RWPE2 (cell line): ENCODE measurements at regions not wholly inside any gene's neighbourhood (a gene's known extent, or its start where the extent isn't known, plus 50 kb on each side); places are given as distances from the start of the nearest gene placed in this dataset.
"Not testable (repeated sequence)": the region's sequence is repeated elsewhere in the genome, so short reads cannot be mapped to it uniquely, and the experiment has no call there.

Experiments
- ATAC-seq: fragments of 200-7000 bp; cut with Tn5 transposase; 3 replicates; pipeline ENCODE4 v1.9.1; 2021; ENCODE audit warnings: low read depth
- DNase-seq: peaks from one replicate; pipeline ENCODE4 v3.0.0-alpha.2; 2020; ENCODE audit warnings: low spot score
- H3K27ac ChIP-seq: fragments of 450-650 bp; 2 replicates; pipeline ENCODE4 v1.5.1; 2017; ENCODE audit warnings: mild to moderate bottlenecking; ENCODE audit not compliant: poor library complexity, severe bottlenecking
- H3K27me3 ChIP-seq: fragments of 250-450 bp; sonication (Bioruptor Pico); 2 replicates; pipeline ENCODE4 v1.5.1; 2021; ENCODE audit warnings: mild to moderate bottlenecking, moderate library complexity; ENCODE audit not compliant: insufficient read depth, poor library complexity, severe bottlenecking
- H3K36me3 ChIP-seq: fragments of 250-450 bp; sonication (Bioruptor Pico); 2 replicates; pipeline ENCODE4 v1.5.1; 2020; ENCODE audit warnings: low read depth, mild to moderate bottlenecking, moderate library complexity
- H3K4me1 ChIP-seq: fragments of 250-450 bp; sonication (Bioruptor Pico); 2 replicates; pipeline ENCODE4 v1.5.1; 2021; ENCODE audit warnings: mild to moderate bottlenecking, moderate library complexity; ENCODE audit not compliant: insufficient read depth, poor library complexity, severe bottlenecking
- H3K4me3 ChIP-seq: fragments of 250-450 bp; sonication (Bioruptor Pico); 2 replicates; pipeline ENCODE4 v1.5.1; 2021; ENCODE audit warnings: mild to moderate bottlenecking, moderate library complexity; ENCODE audit not compliant: severe bottlenecking
- H3K9me3 ChIP-seq: fragments of 250-450 bp; sonication (Bioruptor Pico); 2 replicates; pipeline ENCODE4 v1.5.1; 2021; ENCODE audit warnings: mild to moderate bottlenecking, moderate library complexity; ENCODE audit not compliant: severe bottlenecking
- CTCF ChIP-seq: fragments of 450-650 bp; IDR thresholded peaks from one replicate; pipeline ENCODE4 v1.5.1; 2017; ENCODE audit warnings: mild to moderate bottlenecking, moderate library complexity; ENCODE audit not compliant: poor library complexity, severe bottlenecking

GRCh38 chr6:28824793-28825731 lies 98.7 kb downstream of the TRIM27 start:
- no peak for TF ChIP-seq CTCF
- ATAC-seq (peak; percentile 49; the same call in 2 of the 3 replicates), DNase-seq (no peak)
- Histone ChIP-seq H3K4me3 (no peak overlapping the region), H3K9me3 (no peaks in the 10 kb centered on the region), H3K27ac (no peak overlapping the region), H3K36me3 (no peaks in the 10 kb centered on the region), H3K27me3 (peaks cover 86% of the 10 kb centered on the region), H3K4me1 (no peaks in the 10 kb centered on the region)

- no peak overlapping the region for H3K27ac ChIP-seq
- DNase-seq (no peak), ATAC-seq (no peak)
- no peaks in the 10 kb centered on the region for H3K36me3 ChIP-seq
- H3K27me3 ChIP-seq = peaks cover 80% of the 10 kb centered on the region
- no peaks in the 10 kb centered on the region for H3K9me3 ChIP-seq
- TF ChIP-seq CTCF = no peak
- H3K4me3 ChIP-seq = no peak overlapping the region
- no peaks in the 10 kb centered on the region for H3K4me1 ChIP-seq
These were observed 98.0 kb downstream of the TRIM27 start for GRCh38 chr6:28825732-28826293.

GRCh38 chr6:28831683-28832082 lies 92.1 kb downstream of the TRIM27 start:
- not testable (repeated sequence) for H3K9me3 ChIP-seq, H3K36me3 ChIP-seq, DNase-seq, H3K4me3 ChIP-seq, ATAC-seq, H3K27ac ChIP-seq, H3K4me1 ChIP-seq
- peaks cover 31% of the 10 kb centered on the region for H3K27me3 ChIP-seq

- not testable (repeated sequence) for H3K36me3 ChIP-seq, H3K4me1 ChIP-seq, H3K9me3 ChIP-seq, H3K27ac ChIP-seq, DNase-seq, ATAC-seq, H3K27me3 ChIP-seq
- H3K4me3 ChIP-seq = peak overlapping the region; percentile 57
These were observed 87.1 kb downstream of the TRIM27 start for GRCh38 chr6:28836703-28837102.

- peak overlapping the region; percentile 57 for H3K4me3 ChIP-seq
- peak overlapping the region; percentile 37 for H3K27ac ChIP-seq
- H3K4me1 ChIP-seq = peaks cover 9% of the 10 kb centered on the region
- ATAC-seq (peak; percentile 55), DNase-seq (no peak)
- H3K27me3 ChIP-seq = peaks cover 5% of the 10 kb centered on the region
- H3K36me3 ChIP-seq = no peaks in the 10 kb centered on the region
- no peak for TF ChIP-seq CTCF
- H3K9me3 ChIP-seq = no peaks in the 10 kb centered on the region
These were observed 85.5 kb downstream of the TRIM27 start for GRCh38 chr6:28838289-28838633.
